SK-N-MC (cell line): ENCODE measurements at regions not wholly inside any gene's neighbourhood (a gene's known extent, or its start where the extent isn't known, plus 50 kb on each side); places are given as distances from the start of the nearest gene placed in this dataset.

Experiments used
- EZH2 ChIP-seq: fragments of 200-600 bp; sonication (generic); IDR thresholded peaks from one replicate; pipeline ENCODE4 v1.6.1; 2017; ENCODE audit warnings: antibody characterized with exemption
- FOXP2 ChIP-seq: optimal IDR thresholded peaks from 2 replicates; pipeline ENCODE3; 2011; ENCODE audit warnings: mild to moderate bottlenecking, moderate library complexity; ENCODE audit not compliant: insufficient read depth; ENCODE audit errors: extremely low read length, control extremely low read depth
- POLR2AphosphoS5 ChIP-seq: IDR thresholded peaks from 2 replicates; pipeline ENCODE4 v1.6.1; 2012; ENCODE audit warnings: mild to moderate bottlenecking, low read depth, low read length, borderline replicate concordance

- TF ChIP-seq EZH2, result no peak
- no peak for TF ChIP-seq POLR2AphosphoS5
- no peak for TF ChIP-seq FOXP2
Observed at GRCh38 chr18:5030636-5031035, 166.4 kb downstream of the AKAIN1 start.
